Duodenal mucosa (tissue), 2 donors: ENCODE measurements at regions not wholly inside any gene's neighbourhood (a gene's known extent, or its start where the extent isn't known, plus 50 kb on each side); places are given as distances from the start of the nearest gene placed in this dataset.
"Not testable (repeated sequence)": the region's sequence is repeated elsewhere in the genome, so short reads cannot be mapped to it uniquely, and the experiment has no call there.

Source experiments
- H3K27ac ChIP-seq: one replicate; pipeline ENCODE4 v1.7.0; 2013; ENCODE audit warnings: low read depth, low read length
- H3K27me3 ChIP-seq, 2 donors: one replicate each; pipeline ENCODE4 v1.7.0; 2013; ENCODE audit warnings: low read length in 2 of 2, control low read depth in 1 of 2; ENCODE audit not compliant: insufficient read depth in 2 of 2, control insufficient read depth in 1 of 2
- H3K36me3 ChIP-seq, 2 donors: one replicate each; pipeline ENCODE4 v1.7.0; 2013; ENCODE audit warnings: low read length in 2 of 2, control low read depth in 1 of 2; ENCODE audit not compliant: insufficient read depth in 2 of 2, control insufficient read depth in 1 of 2
- H3K4me1 ChIP-seq, 2 donors: one replicate each; pipeline ENCODE4 v1.7.0; 2013; ENCODE audit warnings: low read length in 2 of 2, control low read depth in 1 of 2; ENCODE audit not compliant: insufficient read depth in 2 of 2, control insufficient read depth in 1 of 2
- H3K4me3 ChIP-seq, 2 donors: one replicate each; pipeline ENCODE4 v1.7.0; 2013; ENCODE audit warnings: low read length in 2 of 2, low read depth in 1 of 2
- H3K9ac ChIP-seq, 2 donors: one replicate each; pipeline ENCODE4 v1.7.0; 2013; ENCODE audit warnings: low read length in 2 of 2, low read depth in 1 of 2
- H3K9me3 ChIP-seq, 2 donors: one replicate each; pipeline ENCODE4 v1.7.0; 2013; ENCODE audit warnings: low read length in 2 of 2, control low read depth in 1 of 2; ENCODE audit not compliant: control insufficient read depth in 1 of 2

DNA sequence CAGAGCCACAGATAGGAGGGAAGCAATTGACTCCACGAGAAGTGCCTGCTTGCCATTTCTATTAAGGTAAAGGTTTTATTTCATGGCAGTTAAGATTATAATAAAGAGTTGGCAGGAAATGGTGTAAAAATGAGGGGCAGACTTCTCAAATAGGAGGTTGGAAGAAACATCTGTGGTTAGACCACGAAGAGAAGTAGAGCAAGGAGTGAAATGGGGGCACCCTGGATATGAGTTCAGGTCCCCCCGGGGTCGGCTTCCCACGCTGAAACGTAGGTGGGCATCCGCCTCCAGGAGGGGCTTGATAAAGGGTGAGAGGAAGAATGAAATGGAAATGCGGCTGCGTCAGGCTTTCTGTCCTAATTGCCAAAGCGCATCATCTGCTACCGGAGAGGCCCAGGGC lies 209.1 kb downstream of the MAF start:
- H3K27me3 ChIP-seq, result no peaks in the 10 kb centered on the region
- no peak overlapping the region for H3K4me3 ChIP-seq
- no peaks in the 10 kb centered on the region for H3K4me1 ChIP-seq
- H3K9me3 ChIP-seq, result no peaks in the 10 kb centered on the region
- H3K27ac ChIP-seq, result no peak overlapping the region
- H3K9ac ChIP-seq, result no peak overlapping the region
- H3K36me3 ChIP-seq, result no peaks in the 10 kb centered on the region

DNA sequence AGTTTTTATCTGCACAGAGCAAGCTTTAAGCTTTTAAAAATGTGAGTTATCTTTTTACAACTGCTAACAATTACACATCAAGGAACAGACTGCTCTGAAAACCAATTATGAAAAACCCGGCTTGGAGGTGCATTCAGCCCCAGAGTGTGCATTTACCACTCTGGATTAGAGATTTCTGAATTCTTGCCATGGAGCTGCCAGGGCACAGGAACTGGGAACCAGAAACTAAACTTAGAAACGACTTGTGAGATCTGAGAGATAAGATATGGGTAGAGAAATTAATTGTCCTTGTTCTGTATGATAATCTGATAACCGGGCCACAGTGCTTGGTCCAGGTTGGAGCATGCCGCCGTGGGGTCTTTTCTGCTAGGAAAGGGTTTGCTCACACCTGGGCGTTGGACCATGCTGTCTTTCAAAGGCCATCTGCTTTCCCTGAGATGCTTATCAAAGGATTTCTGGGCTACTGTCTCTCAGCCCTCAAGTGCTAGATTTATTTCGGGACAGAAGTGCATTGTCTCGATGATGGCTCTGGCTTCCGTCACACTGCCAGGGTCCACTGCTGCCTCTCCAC lies 210.0 kb downstream of the MAF start:
- H3K36me3 ChIP-seq, result no peaks in the 10 kb centered on the region
- no peak overlapping the region for H3K9ac ChIP-seq

GRCh38 chr16:79388396-79388795 lies 212.1 kb downstream of the MAF start:
- Histone ChIP-seq H3K27ac (no peak overlapping the region), H3K4me1 (no peaks in the 10 kb centered on the region), H3K9me3 (no peaks in the 10 kb centered on the region), H3K36me3 (no peaks in the 10 kb centered on the region), H3K4me3 (no peak overlapping the region), H3K9ac (no peak overlapping the region), H3K27me3 (no peaks in the 10 kb centered on the region)

More for the DNA sequence above, 210.0 kb downstream of the MAF start:
- Histone ChIP-seq H3K27me3 (no peaks in the 10 kb centered on the region), H3K4me3 (no peak overlapping the region), H3K27ac (no peak overlapping the region), H3K4me1 (no peaks in the 10 kb centered on the region), H3K9me3 (no peaks in the 10 kb centered on the region)

DNA sequence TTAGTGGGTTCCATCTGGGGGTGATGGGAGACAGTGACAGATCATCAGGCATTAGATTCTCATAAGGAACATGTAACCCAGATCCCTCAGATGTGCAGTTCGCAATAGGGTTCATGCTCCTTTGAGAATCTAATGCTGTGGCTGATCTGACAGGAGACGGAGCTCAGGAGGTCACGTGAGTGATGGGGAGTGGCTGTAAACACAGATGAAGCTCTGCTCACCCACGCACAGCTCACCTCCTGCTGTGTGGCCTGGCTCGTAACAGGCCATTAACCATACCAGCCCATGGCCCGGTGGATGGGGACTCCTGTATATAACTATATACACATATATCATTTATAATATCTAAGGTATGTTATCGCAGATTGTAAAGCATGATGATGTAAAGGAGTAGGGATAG lies 214.2 kb downstream of the MAF start:
- H3K9ac ChIP-seq, result no peak overlapping the region
- no peak overlapping the region for H3K4me3 ChIP-seq
- H3K27me3 ChIP-seq, result no peaks in the 10 kb centered on the region
- no peaks in the 10 kb centered on the region for H3K9me3 ChIP-seq
- no peaks in the 10 kb centered on the region for H3K36me3 ChIP-seq
- peaks cover 4 to 5% of the 10 kb centered on the region in 2 donors for H3K4me1 ChIP-seq
- H3K27ac ChIP-seq, result no peak overlapping the region

DNA sequence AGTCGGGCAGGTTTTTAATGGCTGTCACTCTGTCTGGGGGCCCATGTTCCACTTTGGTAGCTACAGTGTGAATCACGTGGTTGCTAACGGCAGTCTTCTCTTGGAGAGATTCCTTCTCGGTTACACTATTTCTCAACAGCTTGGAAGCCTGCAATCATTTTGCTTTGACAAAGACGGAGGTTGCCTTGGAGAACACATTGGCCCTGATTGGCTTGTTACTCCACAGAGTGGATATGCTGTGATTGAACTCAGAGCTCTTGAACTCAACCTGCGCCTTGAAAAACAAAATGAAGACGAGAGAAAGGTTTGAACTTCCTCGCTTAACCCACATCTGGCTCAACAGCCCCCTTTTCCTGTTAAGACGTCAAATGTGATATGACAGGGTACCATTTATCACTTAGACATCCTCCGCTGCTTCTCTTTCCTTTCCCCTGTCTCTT lies 218.9 kb downstream of the MAF start:
- Histone ChIP-seq H3K4me1 (peaks cover 13 to 15% of the 10 kb centered on the region in 2 donors), H3K27me3 (no peaks in the 10 kb centered on the region), H3K9me3 (no peaks in the 10 kb centered on the region), H3K9ac (no peak overlapping the region), H3K4me3 (peak overlapping the region; percentile 16 to 34), H3K27ac (no peak overlapping the region), H3K36me3 (no peaks in the 10 kb centered on the region)

GRCh38 chr16:79380995-79381602 lies 219.4 kb downstream of the MAF start:
- Histone ChIP-seq H3K4me3 (peak overlapping the region; percentile 16 to 34), H3K27me3 (no peaks in the 10 kb centered on the region)

GRCh38 chr16:79379095-79379494 lies 221.4 kb downstream of the MAF start:
- Histone ChIP-seq H3K9me3 (no peaks in the 10 kb centered on the region), H3K36me3 (no peaks in the 10 kb centered on the region), H3K9ac (no peak overlapping the region), H3K27me3 (no peaks in the 10 kb centered on the region), H3K27ac (no peak overlapping the region), H3K4me3 (no peak overlapping the region), H3K4me1 (peaks cover 13 to 15% of the 10 kb centered on the region in 2 donors)

More at GRCh38 chr16:79380995-79381602, 219.4 kb downstream of the MAF start:
- no peaks in the 10 kb centered on the region for H3K36me3 ChIP-seq
- H3K4me1 ChIP-seq, result peaks cover 13 to 15% of the 10 kb centered on the region in 2 donors
- no peak overlapping the region for H3K27ac ChIP-seq
- no peak overlapping the region for H3K9ac ChIP-seq
- H3K9me3 ChIP-seq, result no peaks in the 10 kb centered on the region

GRCh38 chr16:79377082-79377481 lies 223.5 kb downstream of the MAF start:
- not testable (repeated sequence) for H3K4me3 ChIP-seq, H3K27me3 ChIP-seq, H3K9me3 ChIP-seq, H3K9ac ChIP-seq, H3K36me3 ChIP-seq, H3K27ac ChIP-seq
- peaks cover 13 to 15% of the 10 kb centered on the region in 2 donors for H3K4me1 ChIP-seq

DNA sequence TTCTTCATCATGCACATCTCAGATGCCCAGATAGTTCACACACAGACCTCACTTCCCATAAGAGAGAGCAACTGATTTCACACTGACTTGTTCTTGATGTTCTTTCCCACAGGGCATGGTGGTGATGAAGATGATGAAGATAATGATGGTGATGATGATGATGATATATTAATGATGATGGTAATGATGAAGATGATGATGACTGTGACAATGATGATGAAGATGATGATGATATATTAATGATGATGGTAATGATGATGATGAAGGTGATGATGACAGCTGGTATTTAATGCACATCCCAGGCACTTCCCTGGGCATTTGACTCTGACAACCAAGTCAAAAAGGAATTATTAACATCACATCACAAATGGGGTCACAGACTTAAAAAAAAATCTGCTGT lies 225.2 kb downstream of the MAF start:
- peaks cover 0 to under 1% of the 10 kb centered on the region in 2 donors for H3K4me1 ChIP-seq
- no peak overlapping the region for H3K4me3 ChIP-seq
- peaks cover 0 to 4% of the 10 kb centered on the region in 2 donors for H3K9me3 ChIP-seq
- H3K36me3 ChIP-seq, result no peaks in the 10 kb centered on the region
- no peaks in the 10 kb centered on the region for H3K27me3 ChIP-seq
- no peak overlapping the region for H3K27ac ChIP-seq
- H3K9ac ChIP-seq, result no peak overlapping the region

GRCh38 chr16:79372503-79373184 lies 227.9 kb downstream of the MAF start:
- peaks cover 0 to 4% of the 10 kb centered on the region in 2 donors for H3K9me3 ChIP-seq
- no peak overlapping the region for H3K27ac ChIP-seq
- H3K4me1 ChIP-seq, result no peaks in the 10 kb centered on the region
- H3K36me3 ChIP-seq, result no peaks in the 10 kb centered on the region
- H3K4me3 ChIP-seq, result no peak overlapping the region
- H3K9ac ChIP-seq, result no peak overlapping the region
- H3K27me3 ChIP-seq, result no peaks in the 10 kb centered on the region
